A549 (cell line): ENCODE measurements at regions not wholly inside any gene's neighbourhood (a gene's known extent, or its start where the extent isn't known, plus 50 kb on each side); places are given as distances from the start of the nearest gene placed in this dataset.

Experiments
- ATAC-seq, 2 experiments: fragments of 200-7000 bp in 1 of 2; fragments of >200 bp in 1 of 2; cut with Nextera tagmentation in 1 of 2; cut with Tn5 transposase in 1 of 2; 3 replicates each; pipeline versions ENCODE4 v1.8.0 to v1.9.1; 2018 to 2020; ENCODE audit warnings: mild to moderate bottlenecking in 1 of 2, moderate library complexity in 1 of 2
- CTCF ChIA-PET: fragments of 300-600 bp; sonication (Branson Sonifier 250); formaldehyde crosslinking; extraction: SDS; loops from one replicate; lab custom pipeline; 2021; ENCODE audit warnings: antibody characterized with exemption, inconsistent platforms; lab: Yijun Ruan, JAX
- POLR2A ChIA-PET: fragments of 350-600 bp; formaldehyde crosslinking; extraction: SDS; loops from one replicate; lab custom pipeline; 2021; ENCODE audit warnings: antibody characterized with exemption, inconsistent platforms; lab: Yijun Ruan, JAX
- DNase-seq, 2 experiments: peaks; one replicate each; pipeline versions ENCODE4 v3.0.0 to v3.0.0-alpha.2; 2011 to 2016; ENCODE audit warnings: low read depth in 1 of 2, low spot score in 1 of 2
- FAIRE-seq: peaks from 2 replicates; lab custom pipeline; 2011; peaks lifted over from hg19 to GRCh38; lab: Jason Lieb, UNC
- H3K27ac ChIP-seq, 2 experiments: fragments of >200 bp; sonication (Bioruptor Twin); formaldehyde crosslinking; 3 replicates each; pipeline ENCODE4 v1.5.1; 2016 to 2017
- H3K4me1 ChIP-seq: fragments of >200 bp; sonication (Bioruptor Twin); formaldehyde crosslinking; 3 replicates; pipeline ENCODE4 v1.6.1; 2016
- H3K4me2 ChIP-seq: fragments of >200 bp; sonication (Bioruptor Twin); formaldehyde crosslinking; 3 replicates; pipeline ENCODE4 v1.6.1; 2016
- H3K4me3 ChIP-seq: fragments of >200 bp; sonication (Bioruptor Twin); formaldehyde crosslinking; 3 replicates; pipeline ENCODE4 v1.5.1; 2016
- H3K9me3 ChIP-seq: fragments of >200 bp; sonication (Bioruptor Twin); formaldehyde crosslinking; 3 replicates; pipeline ENCODE4 v1.6.1; 2016
- ATOH8 ChIP-seq: fragments of 250-450 bp; sonication (Bioruptor Pico); IDR thresholded peaks from 2 replicates; pipeline ENCODE4 v1.5.0; 2020; ENCODE audit warnings: low read depth, mild to moderate bottlenecking, moderate library complexity
- CEBPB ChIP-seq, 2 experiments: fragments of >200 bp in 1 of 2; sonication (Bioruptor Twin) in 1 of 2; formaldehyde crosslinking in 1 of 2; IDR thresholded peaks; 2 replicates each; pipeline ENCODE4 v1.6.1; 2012 to 2016
- EHF ChIP-seq: fragments of 250-450 bp; sonication (Bioruptor Pico); IDR thresholded peaks from 2 replicates; pipeline ENCODE4 v1.5.0; 2020; ENCODE audit warnings: mild to moderate bottlenecking
- ESRRA ChIP-seq: fragments of 150-350 bp; IDR thresholded peaks from 2 replicates; pipeline ENCODE4 v1.6.1; 2014; ENCODE audit warnings: mild to moderate bottlenecking, low read length, borderline replicate concordance
- FOSB ChIP-seq: fragments of 250-450 bp; sonication (Bioruptor Pico); IDR thresholded peaks from 2 replicates; pipeline ENCODE4 v1.5.0; 2020; ENCODE audit warnings: mild to moderate bottlenecking, moderate library complexity
- FOSL2 ChIP-seq, 2 experiments: fragments of 450-650 bp in 1 of 2; fragments of >200 bp in 1 of 2; sonication (Bioruptor Twin) in 1 of 2; formaldehyde crosslinking; IDR thresholded peaks; 2 replicates each; pipeline versions ENCODE4 v1.5.0 to v1.6.1; 2016 to 2020; ENCODE audit warnings: mild to moderate bottlenecking in 1 of 2, moderate library complexity in 1 of 2
- GATA3 ChIP-seq: IDR thresholded peaks from 2 replicates; pipeline ENCODE4 v1.6.1; 2012; ENCODE audit warnings: borderline replicate concordance
- HES2 ChIP-seq: fragments of >200 bp; sonication (Bioruptor Twin); formaldehyde crosslinking; IDR thresholded peaks from 2 replicates; pipeline ENCODE4 v1.6.1; 2016
- HMGXB4 ChIP-seq: fragments of 250-450 bp; sonication (Bioruptor Pico); IDR thresholded peaks from 2 replicates; pipeline ENCODE4 v1.5.0; 2021; ENCODE audit warnings: mild to moderate bottlenecking, moderate library complexity, borderline replicate concordance
- JUNB ChIP-seq: fragments of >200 bp; sonication (Bioruptor Twin); formaldehyde crosslinking; IDR thresholded peaks from 2 replicates; pipeline ENCODE4 v1.6.1; 2016
- MAFK ChIP-seq: fragments of 450-650 bp; IDR thresholded peaks from 2 replicates; pipeline ENCODE4 v1.6.1; 2014; ENCODE audit not compliant: partially characterized antibody
- MAX ChIP-seq: IDR thresholded peaks from 2 replicates; pipeline ENCODE4 v1.6.1; 2012
- MYC ChIP-seq: IDR thresholded peaks from 2 replicates; pipeline ENCODE4 v1.6.1; 2012; ENCODE audit warnings: mild to moderate bottlenecking, inconsistent platforms, low read length, improper control_type of control experiment, borderline replicate concordance
- NR3C1 ChIP-seq: fragments of >200 bp; sonication (Bioruptor Twin); formaldehyde crosslinking; IDR thresholded peaks from 3 replicates; pipeline ENCODE4 v1.6.1; 2017
- POLR2A ChIP-seq: IDR thresholded peaks from 2 replicates; pipeline ENCODE4 v1.6.1; 2012; ENCODE audit warnings: mild to moderate bottlenecking, low read length
- RAD21 ChIP-seq, 2 experiments: fragments of >200 bp in 1 of 2; sonication (Bioruptor Twin) in 1 of 2; formaldehyde crosslinking in 1 of 2; IDR thresholded peaks in 1 of 2; conservative IDR thresholded peaks in 1 of 2; 2 replicates in 1 of 2; 3 replicates in 1 of 2; pipeline ENCODE4 v1.6.1; 2012 to 2018; ENCODE audit warnings: inconsistent platforms in 1 of 2
- RARB ChIP-seq: fragments of 250-450 bp; sonication (Bioruptor Pico); IDR thresholded peaks from 2 replicates; pipeline ENCODE4 v1.8.0; 2021; ENCODE audit warnings: mild to moderate bottlenecking, moderate library complexity
- RCOR1 ChIP-seq: fragments of 150-350 bp; IDR thresholded peaks from 2 replicates; pipeline ENCODE4 v1.6.1; 2014; ENCODE audit warnings: antibody characterized with exemption, low read length, low read depth
- RFX5 ChIP-seq: fragments of 450-650 bp; IDR thresholded peaks from 2 replicates; pipeline ENCODE4 v1.7.1; 2014; ENCODE audit warnings: antibody characterized with exemption, mild to moderate bottlenecking, moderate library complexity
- USF2 ChIP-seq: fragments of 450-650 bp; IDR thresholded peaks from 2 replicates; pipeline ENCODE4 v1.6.1; 2014; ENCODE audit warnings: antibody characterized with exemption
- ZC3H11A ChIP-seq: fragments of 450-650 bp; IDR thresholded peaks from 2 replicates; pipeline ENCODE4 v1.6.1; 2014; ENCODE audit warnings: antibody characterized with exemption, mild to moderate bottlenecking
- ZFP36 ChIP-seq: fragments of 450-650 bp; IDR thresholded peaks from 2 replicates; pipeline ENCODE4 v1.6.1; 2014; ENCODE audit warnings: borderline replicate concordance; ENCODE audit not compliant: partially characterized antibody
- ZSCAN20 ChIP-seq: fragments of 250-450 bp; sonication (Bioruptor Pico); IDR thresholded peaks from 2 replicates; pipeline ENCODE4 v1.8.0; 2022; ENCODE audit warnings: mild to moderate bottlenecking, moderate library complexity
- WGBS: methylation state at CpG from one replicate; pipeline ENCODE4 v1.1.6; 2017; ENCODE audit errors: missing lambda C conversion rate; 5-methylcytosine and 5-hydroxymethylcytosine counted together

GRCh38 chr4:45713996-45714395, 409.9 kb downstream of the GABRG1 start:
- ATAC-seq: no peak
- H3K4me2 ChIP-seq: no peak overlapping the region
- H3K4me3 ChIP-seq: no peak overlapping the region
- H3K27ac ChIP-seq: no peak overlapping the region
- DNase-seq: no peak
- no peak for FAIRE-seq
- POLR2A ChIA-PET: no interaction called here
- TF ChIP-seq FOSB (CRISPR knock-in tag) (no peak), HES2 (no peak)
- WGBS: 0% methylated on average over 1 of the region's 1 CpG
- H3K4me1 ChIP-seq: no peaks in the 10 kb centered on the region
- H3K9me3 ChIP-seq: no peaks in the 10 kb centered on the region
- CTCF ChIA-PET: no interaction called here

GRCh38 chr4:45701621-45702020, 422.2 kb downstream of the GABRG1 start:
- POLR2A ChIA-PET: no interaction called here
- no peak overlapping the region for H3K27ac ChIP-seq
- FAIRE-seq (no peak), DNase-seq (no peak), ATAC-seq (no peak)
- CTCF ChIA-PET: no interaction called here
- TF ChIP-seq USF2 (no peak), GATA3 (no peak), ESRRA (no peak), ATOH8 (CRISPR knock-in tag) (no peak), NR3C1 (no peak), RCOR1 (no peak), FOSL2 (IDR thresholded peaks at IDR 0.05) (no peak), FOSL2 (CRISPR knock-in tag; IDR thresholded peaks at IDR 0.05) (no peak), ZFP36 (no peak), MAX (no peak), MYC (no peak), HMGXB4 (no peak), RAD21 (conservative IDR thresholded peaks at IDR 0.05 in 1 of 2, IDR thresholded peaks at IDR 0.05 in 1 of 2) (no peak), CEBPB (IDR thresholded peaks at IDR 0.05) (no peak)
- WGBS: 22% methylated on average over 2 of the region's 2 CpGs
- no peak overlapping the region for H3K4me2 ChIP-seq
- H3K4me1 ChIP-seq: no peaks in the 10 kb centered on the region
- H3K9me3 ChIP-seq: no peaks in the 10 kb centered on the region
- no peak overlapping the region for H3K4me3 ChIP-seq

- no peak for TF ChIP-seq MAFK
- TF ChIP-seq POLR2A: no peak
- no peak for TF ChIP-seq ESRRA
- no peak for TF ChIP-seq FOSL2 (IDR thresholded peaks at IDR 0.05)
- TF ChIP-seq FOSL2 (CRISPR knock-in tag; IDR thresholded peaks at IDR 0.05): no peak
- TF ChIP-seq EHF (CRISPR knock-in tag): no peak
- TF ChIP-seq ZSCAN20 (CRISPR knock-in tag): no peak
- TF ChIP-seq ZC3H11A: no peak
- no peak for TF ChIP-seq RARB (CRISPR knock-in tag)
- no peak for TF ChIP-seq JUNB
- no peak for TF ChIP-seq RFX5
- TF ChIP-seq NR3C1: no peak
- TF ChIP-seq, all 56 proteins: peak for 0
Observed at GRCh38 chr4:45693746-45694145, 430.1 kb downstream of the GABRG1 start.

More at GRCh38 chr4:45693746-45694145, 430.1 kb downstream of the GABRG1 start:
- H3K9me3 ChIP-seq: no peaks in the 10 kb centered on the region
- H3K4me2 ChIP-seq: no peak overlapping the region
- ATAC-seq (no peak), FAIRE-seq (no peak), DNase-seq (no peak)
- H3K4me3 ChIP-seq: no peak overlapping the region
- H3K4me1 ChIP-seq: no peaks in the 10 kb centered on the region
- H3K27ac ChIP-seq: no peak overlapping the region
- POLR2A ChIA-PET: no interaction called here
- CTCF ChIA-PET: no interaction called here
